ENCODE measurements at regions not wholly inside any gene's neighbourhood (a gene's known extent, or its start where the extent isn't known, plus 50 kb on each side); places are given as distances from the start of the nearest gene placed in this dataset.

DNA sequence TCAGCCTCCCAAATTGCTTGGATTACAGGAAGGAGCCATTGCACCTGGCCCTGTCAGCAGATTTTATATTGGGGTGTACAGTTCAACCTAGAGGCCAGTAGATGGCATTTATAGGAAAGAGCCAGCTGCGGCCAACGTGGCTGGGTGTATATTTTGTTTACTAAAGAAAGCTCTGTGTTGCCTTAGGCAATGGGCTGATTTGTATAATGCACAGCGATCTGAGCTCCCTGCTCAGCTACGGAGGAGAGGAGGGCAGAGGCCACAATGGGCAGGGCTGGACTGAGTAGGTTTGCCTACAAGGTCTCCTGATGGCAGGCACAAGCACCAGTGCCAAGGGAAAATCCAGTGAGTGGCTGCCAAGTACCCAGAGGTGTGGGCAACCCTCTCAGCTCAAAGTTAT lies 282.4 kb downstream of the ARPP21 start:
- Histone ChIP-seq H3K4me1 (ENCODE audit: control insufficient read depth, insufficient read depth, low read length) (no peaks in the 10 kb centered on the region), H3K9me3 (ENCODE audit: control insufficient read depth, insufficient read depth, low read depth, low read length) (no peaks in the 10 kb centered on the region), H3K4me3 (ENCODE audit: low read depth, low read length) (no peak overlapping the region), H3K36me3 (ENCODE audit: control insufficient read depth in 2 of 2, insufficient read depth in 1 of 2, low read length in 2 of 2) (no peaks in the 10 kb centered on the region), H3K27ac (ENCODE audit: extremely low read depth, low read depth, low read length) (no peak overlapping the region)
- no peak for TF ChIP-seq ZBTB17 (tag by site-specific recombination; IDR thresholded peaks at IDR 0.05)
- no peak for TF ChIP-seq ZNF335 (tag by site-specific recombination; conservative IDR thresholded peaks at IDR 0.05)
- TF ChIP-seq AEBP2 (tag by site-specific recombination; IDR thresholded peaks at IDR 0.05; ENCODE audit: borderline replicate concordance): no peak
- no peak for TF ChIP-seq ZNF121 (tag by site-specific recombination; IDR thresholded peaks at IDR 0.05)
- no peak for TF ChIP-seq ZNF623 (tag by site-specific recombination; IDR thresholded peaks at IDR 0.05)
- no peak for TF ChIP-seq EGR2 (tag by site-specific recombination; IDR thresholded peaks at IDR 0.05; ENCODE audit: low read depth)
- TF ChIP-seq, protein P1, sequence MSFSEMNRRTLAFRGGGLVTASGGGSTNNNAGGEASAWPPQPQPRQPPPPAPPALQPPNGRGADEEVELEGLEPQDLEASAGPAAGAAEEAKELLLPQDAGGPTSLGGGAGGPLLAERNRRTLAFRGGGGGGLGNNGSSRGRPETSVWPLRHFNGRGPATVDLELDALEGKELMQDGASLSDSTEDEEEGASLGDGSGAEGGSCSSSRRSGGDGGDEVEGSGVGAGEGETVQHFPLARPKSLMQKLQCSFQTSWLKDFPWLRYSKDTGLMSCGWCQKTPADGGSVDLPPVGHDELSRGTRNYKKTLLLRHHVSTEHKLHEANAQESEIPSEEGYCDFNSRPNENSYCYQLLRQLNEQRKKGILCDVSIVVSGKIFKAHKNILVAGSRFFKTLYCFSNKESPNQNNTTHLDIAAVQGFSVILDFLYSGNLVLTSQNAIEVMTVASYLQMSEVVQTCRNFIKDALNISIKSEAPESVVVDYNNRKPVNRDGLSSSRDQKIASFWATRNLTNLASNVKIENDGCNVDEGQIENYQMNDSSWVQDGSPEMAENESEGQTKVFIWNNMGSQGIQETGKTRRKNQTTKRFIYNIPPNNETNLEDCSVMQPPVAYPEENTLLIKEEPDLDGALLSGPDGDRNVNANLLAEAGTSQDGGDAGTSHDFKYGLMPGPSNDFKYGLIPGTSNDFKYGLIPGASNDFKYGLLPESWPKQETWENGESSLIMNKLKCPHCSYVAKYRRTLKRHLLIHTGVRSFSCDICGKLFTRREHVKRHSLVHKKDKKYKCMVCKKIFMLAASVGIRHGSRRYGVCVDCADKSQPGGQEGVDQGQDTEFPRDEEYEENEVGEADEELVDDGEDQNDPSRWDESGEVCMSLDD (tag by site-specific recombination; IDR thresholded peaks at IDR 0.05): no peak
- TF ChIP-seq, protein P2, sequence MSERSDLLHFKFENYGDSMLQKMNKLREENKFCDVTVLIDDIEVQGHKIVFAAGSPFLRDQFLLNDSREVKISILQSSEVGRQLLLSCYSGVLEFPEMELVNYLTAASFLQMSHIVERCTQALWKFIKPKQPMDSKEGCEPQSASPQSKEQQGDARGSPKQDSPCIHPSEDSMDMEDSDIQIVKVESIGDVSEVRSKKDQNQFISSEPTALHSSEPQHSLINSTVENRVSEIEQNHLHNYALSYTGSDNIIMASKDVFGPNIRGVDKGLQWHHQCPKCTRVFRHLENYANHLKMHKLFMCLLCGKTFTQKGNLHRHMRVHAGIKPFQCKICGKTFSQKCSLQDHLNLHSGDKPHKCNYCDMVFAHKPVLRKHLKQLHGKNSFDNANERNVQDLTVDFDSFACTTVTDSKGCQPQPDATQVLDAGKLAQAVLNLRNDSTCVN (tag by site-specific recombination; optimal IDR thresholded peaks at IDR 0.05): no peak
- TF ChIP-seq, protein P3, sequence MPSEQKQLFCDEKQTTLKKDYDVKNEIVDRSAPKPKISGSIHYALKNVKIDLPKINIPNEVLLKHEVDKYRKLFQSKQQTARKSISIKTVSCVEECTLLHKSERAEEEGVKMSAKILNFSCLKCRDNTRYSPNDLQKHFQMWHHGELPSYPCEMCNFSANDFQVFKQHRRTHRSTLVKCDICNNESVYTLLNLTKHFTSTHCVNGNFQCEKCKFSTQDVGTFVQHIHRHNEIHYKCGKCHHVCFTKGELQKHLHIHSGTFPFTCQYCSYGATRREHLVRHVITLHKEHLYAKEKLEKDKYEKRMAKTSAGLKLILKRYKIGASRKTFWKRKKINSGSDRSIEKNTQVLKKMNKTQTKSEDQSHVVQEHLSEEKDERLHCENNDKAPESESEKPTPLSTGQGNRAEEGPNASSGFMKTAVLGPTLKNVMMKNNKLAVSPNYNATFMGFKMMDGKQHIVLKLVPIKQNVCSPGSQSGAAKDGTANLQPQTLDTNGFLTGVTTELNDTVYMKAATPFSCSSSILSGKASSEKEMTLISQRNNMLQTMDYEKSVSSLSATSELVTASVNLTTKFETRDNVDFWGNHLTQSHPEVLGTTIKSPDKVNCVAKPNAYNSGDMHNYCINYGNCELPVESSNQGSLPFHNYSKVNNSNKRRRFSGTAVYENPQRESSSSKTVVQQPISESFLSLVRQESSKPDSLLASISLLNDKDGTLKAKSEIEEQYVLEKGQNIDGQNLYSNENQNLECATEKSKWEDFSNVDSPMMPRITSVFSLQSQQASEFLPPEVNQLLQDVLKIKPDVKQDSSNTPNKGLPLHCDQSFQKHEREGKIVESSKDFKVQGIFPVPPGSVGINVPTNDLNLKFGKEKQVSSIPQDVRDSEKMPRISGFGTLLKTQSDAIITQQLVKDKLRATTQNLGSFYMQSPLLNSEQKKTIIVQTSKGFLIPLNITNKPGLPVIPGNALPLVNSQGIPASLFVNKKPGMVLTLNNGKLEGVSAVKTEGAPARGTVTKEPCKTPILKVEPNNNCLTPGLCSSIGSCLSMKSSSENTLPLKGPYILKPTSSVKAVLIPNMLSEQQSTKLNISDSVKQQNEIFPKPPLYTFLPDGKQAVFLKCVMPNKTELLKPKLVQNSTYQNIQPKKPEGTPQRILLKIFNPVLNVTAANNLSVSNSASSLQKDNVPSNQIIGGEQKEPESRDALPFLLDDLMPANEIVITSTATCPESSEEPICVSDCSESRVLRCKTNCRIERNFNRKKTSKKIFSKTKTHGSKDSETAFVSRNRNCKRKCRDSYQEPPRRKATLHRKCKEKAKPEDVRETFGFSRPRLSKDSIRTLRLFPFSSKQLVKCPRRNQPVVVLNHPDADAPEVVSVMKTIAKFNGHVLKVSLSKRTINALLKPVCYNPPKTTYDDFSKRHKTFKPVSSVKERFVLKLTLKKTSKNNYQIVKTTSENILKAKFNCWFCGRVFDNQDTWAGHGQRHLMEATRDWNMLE (tag by site-specific recombination; conservative IDR thresholded peaks at IDR 0.05; ENCODE audit: low read depth): no peak
- TF ChIP-seq, protein P4, sequence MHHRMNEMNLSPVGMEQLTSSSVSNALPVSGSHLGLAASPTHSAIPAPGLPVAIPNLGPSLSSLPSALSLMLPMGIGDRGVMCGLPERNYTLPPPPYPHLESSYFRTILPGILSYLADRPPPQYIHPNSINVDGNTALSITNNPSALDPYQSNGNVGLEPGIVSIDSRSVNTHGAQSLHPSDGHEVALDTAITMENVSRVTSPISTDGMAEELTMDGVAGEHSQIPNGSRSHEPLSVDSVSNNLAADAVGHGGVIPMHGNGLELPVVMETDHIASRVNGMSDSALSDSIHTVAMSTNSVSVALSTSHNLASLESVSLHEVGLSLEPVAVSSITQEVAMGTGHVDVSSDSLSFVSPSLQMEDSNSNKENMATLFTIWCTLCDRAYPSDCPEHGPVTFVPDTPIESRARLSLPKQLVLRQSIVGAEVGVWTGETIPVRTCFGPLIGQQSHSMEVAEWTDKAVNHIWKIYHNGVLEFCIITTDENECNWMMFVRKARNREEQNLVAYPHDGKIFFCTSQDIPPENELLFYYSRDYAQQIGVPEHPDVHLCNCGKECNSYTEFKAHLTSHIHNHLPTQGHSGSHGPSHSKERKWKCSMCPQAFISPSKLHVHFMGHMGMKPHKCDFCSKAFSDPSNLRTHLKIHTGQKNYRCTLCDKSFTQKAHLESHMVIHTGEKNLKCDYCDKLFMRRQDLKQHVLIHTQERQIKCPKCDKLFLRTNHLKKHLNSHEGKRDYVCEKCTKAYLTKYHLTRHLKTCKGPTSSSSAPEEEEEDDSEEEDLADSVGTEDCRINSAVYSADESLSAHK (tag by site-specific recombination; IDR thresholded peaks at IDR 0.05): no peak
- no peak for TF ChIP-seq WT1 (tag by site-specific recombination; IDR thresholded peaks at IDR 0.05)
- no peak for TF ChIP-seq ZNF660 (tag by site-specific recombination; IDR thresholded peaks at IDR 0.05)
- TF ChIP-seq REST (tag by site-specific recombination; IDR thresholded peaks at IDR 0.05): no peak
- POLR2A ChIA-PET: no interaction called here
- CTCF ChIA-PET: interaction anchor here (2.2 kb wide), 1 partner anchor 13 kb away, joined by 13 read pairs; no protein-coding TSS in a partner anchor

Measured in HEK293 (cell line).